WTC11 (cell line): ENCODE measurements at regions not wholly inside any gene's neighbourhood (a gene's known extent, or its start where the extent isn't known, plus 50 kb on each side); places are given as distances from the start of the nearest gene placed in this dataset.

Experiments used
- ATAC-seq: fragments of 200-7000 bp; cut with Tn5 transposase; 2 replicates; pipeline ENCODE4 v1.10.0; 2021; ENCODE audit warnings: mild to moderate bottlenecking, moderate library complexity
- CTCF ChIA-PET: fragments of 300-600 bp; sonication (Branson Sonifier 250); formaldehyde crosslinking; loops from one replicate; lab custom pipeline; 2021; ENCODE audit warnings: antibody characterized with exemption; lab: Charles Lee
- POLR2A ChIA-PET: fragments of 350-600 bp; sonication (Branson Sonifier 250); formaldehyde crosslinking; loops from one replicate; lab custom pipeline; 2021; ENCODE audit warnings: antibody characterized with exemption; lab: Charles Lee
- DNase-seq: peaks from one replicate; pipeline ENCODE4 v3.0.0; 2021; ENCODE audit warnings: low spot score
- H3K27ac Mint-ChIP-seq: 2 replicates; pipeline ENCODE4 v1.8.0; 2021; ENCODE audit warnings: mixed read lengths
- H3K27me3 Mint-ChIP-seq: 2 replicates; pipeline ENCODE4 v1.8.0; 2021; ENCODE audit warnings: low read depth, mild to moderate bottlenecking, moderate library complexity, mixed read lengths
- H3K36me3 Mint-ChIP-seq: 2 replicates; pipeline ENCODE4 v1.8.0; 2021; ENCODE audit warnings: mixed read lengths
- H3K4me1 Mint-ChIP-seq: 2 replicates; pipeline ENCODE4 v1.8.0; 2022; ENCODE audit warnings: mixed read lengths
- H3K4me3 Mint-ChIP-seq: 2 replicates; pipeline ENCODE4 v1.8.0; 2021; ENCODE audit warnings: mild to moderate bottlenecking, moderate library complexity, mixed read lengths
- H3K9me3 Mint-ChIP-seq: 2 replicates; pipeline ENCODE4 v1.8.0; 2021; ENCODE audit warnings: mixed read lengths
- ATF2 ChIP-seq: sonication (generic); formaldehyde crosslinking; IDR thresholded peaks from 2 replicates; pipeline ENCODE4 v1.8.1; 2022; ENCODE audit warnings: low read depth, missing genetic modification reagents, borderline replicate concordance
- CREM ChIP-seq: sonication (generic); formaldehyde crosslinking; IDR thresholded peaks from 2 replicates; pipeline ENCODE4 v1.8.1; 2022; ENCODE audit warnings: mild to moderate bottlenecking, missing genetic modification reagents, moderate library complexity
- E2F4 ChIP-seq: sonication (generic); formaldehyde crosslinking; IDR thresholded peaks from 2 replicates; pipeline ENCODE4 v1.8.1; 2022; ENCODE audit warnings: low read depth, mild to moderate bottlenecking, moderate library complexity, missing genetic modification reagents, borderline replicate concordance
- E2F5 ChIP-seq: sonication (generic); formaldehyde crosslinking; IDR thresholded peaks from 2 replicates; pipeline ENCODE4 v1.8.1; 2022; ENCODE audit warnings: mild to moderate bottlenecking, moderate library complexity, missing genetic modification reagents
- FOXK1 ChIP-seq: sonication (generic); formaldehyde crosslinking; IDR thresholded peaks from 2 replicates; pipeline ENCODE4 v1.8.0; 2022; ENCODE audit warnings: mild to moderate bottlenecking, moderate library complexity, missing genetic modification reagents
- JUN ChIP-seq: sonication (generic); formaldehyde crosslinking; IDR thresholded peaks from 2 replicates; pipeline ENCODE4 v1.8.0; 2023; ENCODE audit warnings: mild to moderate bottlenecking, missing genetic modification reagents
- MXD4 ChIP-seq: fragments of 250-450 bp; sonication (Bioruptor Pico); IDR thresholded peaks from 2 replicates; pipeline ENCODE4 v1.8.0; 2021; ENCODE audit warnings: mild to moderate bottlenecking, moderate library complexity, borderline replicate concordance
- NFE2L1 ChIP-seq: sonication (generic); formaldehyde crosslinking; IDR thresholded peaks from 2 replicates; pipeline ENCODE4 v1.8.1; 2023; ENCODE audit warnings: missing genetic modification reagents
- NR1H2 ChIP-seq: sonication (generic); formaldehyde crosslinking; IDR thresholded peaks from 2 replicates; pipeline ENCODE4 v1.9.0; 2021; ENCODE audit warnings: mild to moderate bottlenecking, moderate library complexity, missing genetic modification reagents
- NR2C2 ChIP-seq: sonication (generic); formaldehyde crosslinking; IDR thresholded peaks from 2 replicates; pipeline ENCODE4 v1.8.0; 2022; ENCODE audit warnings: mild to moderate bottlenecking, missing genetic modification reagents
- NR3C1 ChIP-seq: sonication (generic); formaldehyde crosslinking; conservative IDR thresholded peaks from 2 replicates; pipeline ENCODE4 v1.8.1; 2023; ENCODE audit warnings: low read depth, mild to moderate bottlenecking, missing genetic modification reagents
- PRRX2 ChIP-seq: fragments of 250-450 bp; sonication (Bioruptor Pico); IDR thresholded peaks from 2 replicates; pipeline ENCODE4 v1.8.0; 2021; ENCODE audit warnings: mild to moderate bottlenecking
- RELA ChIP-seq: sonication (generic); formaldehyde crosslinking; IDR thresholded peaks from 2 replicates; pipeline ENCODE4 v1.8.1; 2022; ENCODE audit warnings: missing genetic modification reagents, mild to moderate bottlenecking, borderline replicate concordance
- TEAD1 ChIP-seq: sonication (generic); formaldehyde crosslinking; IDR thresholded peaks from 2 replicates; pipeline ENCODE4 v1.8.0; 2022; ENCODE audit warnings: mild to moderate bottlenecking, missing genetic modification reagents
- ZMAT4 ChIP-seq: fragments of 250-450 bp; sonication (Bioruptor Pico); IDR thresholded peaks from 2 replicates; pipeline ENCODE4 v1.9.0; 2021; ENCODE audit warnings: mild to moderate bottlenecking
- ZNF121 ChIP-seq: sonication (generic); formaldehyde crosslinking; IDR thresholded peaks from 2 replicates; pipeline ENCODE4 v1.8.0; 2023; ENCODE audit warnings: missing genetic modification reagents
- ZNF219 ChIP-seq: sonication (generic); formaldehyde crosslinking; IDR thresholded peaks from 2 replicates; pipeline ENCODE4 v1.8.0; 2023; ENCODE audit warnings: missing genetic modification reagents, mild to moderate bottlenecking, borderline replicate concordance
- ZNF232 ChIP-seq: sonication (generic); formaldehyde crosslinking; IDR thresholded peaks from 2 replicates; pipeline ENCODE4 v1.8.0; 2022; ENCODE audit warnings: mild to moderate bottlenecking, missing genetic modification reagents
- ZNF263 ChIP-seq: sonication (generic); formaldehyde crosslinking; IDR thresholded peaks from 2 replicates; pipeline ENCODE4 v1.8.1; 2022; ENCODE audit warnings: low read depth, mild to moderate bottlenecking, moderate library complexity, missing genetic modification reagents
- ZNF512 ChIP-seq: sonication (generic); formaldehyde crosslinking; IDR thresholded peaks from 2 replicates; pipeline ENCODE4 v1.8.1; 2022; ENCODE audit warnings: missing genetic modification reagents, borderline replicate concordance

GRCh38 chrX:723781-724180 is 93.2 kb downstream of the SHOX start:
- peaks cover 26% of the 10 kb centered on the region for H3K9me3 Mint-ChIP-seq
- POLR2A ChIA-PET, result no interaction called here
- no peak overlapping the region for H3K4me3 Mint-ChIP-seq
- TF ChIP-seq NR2C2 (CRISPR knock-in tag), result no peak
- no peak for TF ChIP-seq JUN (CRISPR knock-in tag)
- CTCF ChIA-PET, result no interaction called here
- no peaks in the 10 kb centered on the region; the same call in 1 of the 2 replicates for H3K27me3 Mint-ChIP-seq
- ATAC-seq (no peak), DNase-seq (no peak)
- H3K27ac Mint-ChIP-seq, result no peak overlapping the region
- H3K36me3 Mint-ChIP-seq, result peaks cover 18% of the 10 kb centered on the region
- H3K4me1 Mint-ChIP-seq, result peaks cover 7% of the 10 kb centered on the region

- ATAC-seq (no peak), DNase-seq (no peak)
- H3K36me3 Mint-ChIP-seq, result peaks cover 25% of the 10 kb centered on the region
- no peak for TF ChIP-seq FOXK1 (CRISPR knock-in tag)
- no peak for TF ChIP-seq ATF2 (CRISPR knock-in tag)
- TF ChIP-seq ZNF232, result no peak
- TF ChIP-seq NFE2L1, result no peak
- no peak for TF ChIP-seq MXD4 (CRISPR knock-in tag)
- TF ChIP-seq PRRX2 (CRISPR knock-in tag), result no peak
- TF ChIP-seq ZNF219 (CRISPR knock-in tag), result no peak
- TF ChIP-seq E2F4 (CRISPR knock-in tag), result no peak
- no peak for TF ChIP-seq E2F5 (CRISPR knock-in tag)
- no peak for TF ChIP-seq ZNF512 (CRISPR knock-in tag)
- TF ChIP-seq ZMAT4 (CRISPR knock-in tag), result no peak
- no peak for TF ChIP-seq RELA (CRISPR knock-in tag)
- no peak for TF ChIP-seq NR2C2 (CRISPR knock-in tag)
- no peak for TF ChIP-seq ZNF121
- TF ChIP-seq CREM (CRISPR knock-in tag), result no peak
- TF ChIP-seq NR1H2, result no peak
- TF ChIP-seq ZNF263 (CRISPR knock-in tag), result no peak
- no peak for TF ChIP-seq NR3C1 (CRISPR knock-in tag)
- no peak for TF ChIP-seq TEAD1 (CRISPR knock-in tag)
- no peaks in the 10 kb centered on the region; the same call in 1 of the 2 replicates for H3K27me3 Mint-ChIP-seq
- no peak overlapping the region for H3K27ac Mint-ChIP-seq
- peaks cover 33% of the 10 kb centered on the region for H3K9me3 Mint-ChIP-seq
- H3K4me1 Mint-ChIP-seq, result no peaks in the 10 kb centered on the region
- ChIA-PET CTCF (no interaction called here), POLR2A (no interaction called here)
- H3K4me3 Mint-ChIP-seq, result no peak overlapping the region
These were observed 90.8 kb downstream of the SHOX start for GRCh38 chrX:721354-721753.
